Neutrophil (primary cell): ENCODE measurements at regions not wholly inside any gene's neighbourhood (a gene's known extent, or its start where the extent isn't known, plus 50 kb on each side); places are given as distances from the start of the nearest gene placed in this dataset.

Experiments used
- H3K27ac ChIP-seq: fragments of 200-600 bp; sonication (generic); 2 replicates; pipeline ENCODE4 v1.5.1; 2016; ENCODE audit warnings: mild to moderate bottlenecking, moderate library complexity
- H3K27me3 ChIP-seq: fragments of 200-600 bp; sonication (generic); 2 replicates; pipeline ENCODE4 v1.6.0; 2016; ENCODE audit warnings: mild to moderate bottlenecking
- H3K36me3 ChIP-seq: fragments of 200-600 bp; sonication (generic); 2 replicates; pipeline ENCODE4 v1.5.1; 2017
- H3K4me1 ChIP-seq, 2 experiments: fragments of 200-600 bp in 1 of 2; sonication (generic) in 1 of 2; 1 replicate in 1 of 2; 2 replicates in 1 of 2; pipeline versions ENCODE4 v1.5.1 to v1.6.1; 2013 to 2016; ENCODE audit warnings: low read depth in 1 of 2, low read length in 1 of 2, mild to moderate bottlenecking in 1 of 2, moderate library complexity in 1 of 2; ENCODE audit not compliant: control insufficient read depth in 1 of 2, insufficient read depth in 1 of 2
- H3K4me3 ChIP-seq, 2 experiments: fragments of 200-600 bp in 1 of 2; sonication (generic) in 1 of 2; 1 replicate in 1 of 2; 2 replicates in 1 of 2; pipeline ENCODE4 v1.5.1; 2013 to 2016; ENCODE audit warnings: low read depth in 1 of 2, low read length in 1 of 2, mild to moderate bottlenecking in 1 of 2, moderate library complexity in 1 of 2
- H3K9me3 ChIP-seq: fragments of 200-600 bp; sonication (generic); 2 replicates; pipeline ENCODE4 v1.5.1; 2016
- CTCF ChIP-seq: fragments of 200-600 bp; sonication (generic); IDR thresholded peaks from 2 replicates; pipeline ENCODE4 v1.5.1; 2016; ENCODE audit warnings: antibody characterized with exemption

DNA sequence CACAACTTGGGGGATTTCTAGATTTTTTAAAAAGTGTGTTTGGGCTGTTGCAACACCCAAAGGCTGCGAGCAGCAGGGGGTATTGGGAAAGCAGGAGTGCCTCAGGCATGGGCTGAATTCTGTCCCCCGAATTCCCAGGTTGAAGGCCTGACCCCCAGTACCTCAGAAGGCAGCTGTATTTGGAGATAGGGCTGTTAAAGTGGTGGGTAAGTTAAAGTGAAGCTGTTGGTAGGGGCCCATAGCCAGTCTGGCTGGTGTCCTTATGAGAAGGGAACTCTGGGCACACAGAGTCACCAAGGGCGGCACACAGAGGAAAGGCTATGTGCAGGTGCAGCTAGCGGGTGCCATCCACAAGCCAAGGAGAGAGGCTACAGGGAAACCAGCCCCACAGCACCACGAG is 717.4 kb downstream of the GALR1 start:
- Histone ChIP-seq H3K27ac (no peak overlapping the region), H3K4me3 (no peak overlapping the region), H3K4me1 (no peaks in the 10 kb centered on the region), H3K27me3 (no peaks in the 10 kb centered on the region), H3K9me3 (no peaks in the 10 kb centered on the region), H3K36me3 (no peaks in the 10 kb centered on the region)
- no peak for TF ChIP-seq CTCF

DNA sequence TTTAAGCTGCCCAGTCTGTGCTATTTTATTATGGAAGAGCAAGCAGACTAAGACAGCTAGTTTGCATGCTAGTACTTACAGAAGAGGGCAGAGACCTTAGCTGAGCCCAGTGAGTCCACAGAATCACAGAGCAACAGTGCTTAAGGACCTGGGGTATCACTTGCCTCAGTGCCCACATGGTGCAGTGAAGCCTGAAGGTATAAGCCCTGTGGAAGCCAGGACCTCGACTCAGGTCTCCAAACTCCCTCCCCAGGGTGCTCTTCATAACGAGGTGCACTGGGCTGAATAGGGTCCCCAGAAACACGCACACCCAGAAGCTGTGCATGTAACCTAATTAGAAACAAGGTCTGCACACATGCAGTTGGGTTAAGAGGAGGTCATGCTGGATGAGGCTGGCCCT is 718.1 kb downstream of the GALR1 start:
- TF ChIP-seq CTCF, result no peak
- no peak overlapping the region for H3K27ac ChIP-seq
- no peak overlapping the region for H3K4me3 ChIP-seq
- H3K36me3 ChIP-seq, result no peaks in the 10 kb centered on the region
- no peaks in the 10 kb centered on the region for H3K9me3 ChIP-seq
- H3K27me3 ChIP-seq, result no peaks in the 10 kb centered on the region
- no peaks in the 10 kb centered on the region for H3K4me1 ChIP-seq

- TF ChIP-seq CTCF, result no peak
- no peak overlapping the region for H3K27ac ChIP-seq
- no peaks in the 10 kb centered on the region for H3K9me3 ChIP-seq
- no peaks in the 10 kb centered on the region for H3K4me1 ChIP-seq
- no peaks in the 10 kb centered on the region for H3K27me3 ChIP-seq
- no peak overlapping the region for H3K4me3 ChIP-seq
- no peaks in the 10 kb centered on the region for H3K36me3 ChIP-seq
These were observed 720.3 kb downstream of the GALR1 start for GRCh38 chr18:77969972-77970371.

DNA sequence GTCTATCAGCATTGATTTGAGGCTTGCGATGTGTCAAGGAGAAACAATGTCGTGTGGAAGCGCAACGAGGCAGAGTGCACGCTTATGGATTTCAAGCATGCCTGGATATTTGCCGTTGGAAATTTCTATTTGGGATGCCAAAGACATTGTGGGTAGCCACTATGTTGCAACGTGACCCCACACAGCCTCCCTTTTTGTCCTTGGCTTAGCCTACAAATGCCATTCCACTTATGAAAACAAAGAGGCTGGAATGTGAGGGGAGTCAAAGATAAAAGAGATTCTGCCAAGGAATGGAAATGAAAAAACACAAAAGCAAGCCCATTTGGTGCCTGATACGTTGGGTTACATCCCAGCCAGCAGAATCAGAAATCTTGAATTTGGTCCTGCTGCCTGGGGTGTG is 721.2 kb downstream of the GALR1 start:
- H3K4me3 ChIP-seq, result no peak overlapping the region
- H3K27me3 ChIP-seq, result no peaks in the 10 kb centered on the region
- H3K27ac ChIP-seq, result no peak overlapping the region
- H3K36me3 ChIP-seq, result no peaks in the 10 kb centered on the region
- no peak for TF ChIP-seq CTCF
- no peaks in the 10 kb centered on the region for H3K4me1 ChIP-seq
- H3K9me3 ChIP-seq, result no peaks in the 10 kb centered on the region

DNA sequence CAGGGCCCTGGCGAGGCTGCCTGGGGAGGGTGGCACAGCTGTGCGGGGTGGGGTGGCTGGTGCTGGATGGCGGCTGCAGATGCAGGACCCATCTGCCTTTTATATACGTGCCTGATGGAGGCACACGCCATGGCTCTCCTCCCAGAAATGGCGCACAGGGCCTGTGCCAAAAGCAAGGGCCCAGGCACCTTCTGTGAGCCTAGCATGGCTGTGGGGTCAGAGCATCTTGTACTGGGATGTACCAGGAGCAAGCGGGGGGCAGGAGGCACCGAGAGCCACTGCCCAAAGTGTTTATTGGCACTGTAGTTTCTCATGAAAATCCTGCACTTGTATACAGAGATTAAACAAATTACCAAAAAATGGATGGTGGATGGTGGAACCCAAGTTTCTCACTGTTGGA is 724.1 kb downstream of the GALR1 start:
- H3K36me3 ChIP-seq, result no peaks in the 10 kb centered on the region
- no peak for TF ChIP-seq CTCF
- H3K27ac ChIP-seq, result no peak overlapping the region
- H3K4me3 ChIP-seq, result no peak overlapping the region
- H3K4me1 ChIP-seq, result no peaks in the 10 kb centered on the region
- no peaks in the 10 kb centered on the region for H3K9me3 ChIP-seq
- no peaks in the 10 kb centered on the region for H3K27me3 ChIP-seq

DNA sequence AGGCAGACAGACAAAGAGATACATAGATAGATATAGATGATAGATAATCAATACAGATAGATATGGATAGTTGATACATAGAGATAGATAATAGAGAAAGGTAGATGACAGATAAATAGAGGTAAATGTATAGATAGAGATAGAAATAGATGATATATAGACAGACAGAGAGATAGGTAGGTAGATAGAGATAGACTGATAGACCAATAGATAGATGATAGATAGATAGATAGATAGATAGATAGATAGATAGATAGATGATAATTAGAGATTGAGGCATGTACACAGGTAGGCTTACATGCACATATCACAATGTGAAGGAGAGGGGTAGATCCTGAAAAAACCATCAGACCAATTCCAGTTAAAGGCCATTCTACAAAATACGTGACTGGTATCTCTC is 724.7 kb downstream of the GALR1 start:
- no peaks in the 10 kb centered on the region for H3K9me3 ChIP-seq

More for the DNA sequence above, 724.7 kb downstream of the GALR1 start:
- Histone ChIP-seq H3K4me1 (no peaks in the 10 kb centered on the region), H3K36me3 (no peaks in the 10 kb centered on the region), H3K27ac (no peak overlapping the region), H3K4me3 (no peak overlapping the region), H3K27me3 (no peaks in the 10 kb centered on the region)
- no peak for TF ChIP-seq CTCF
